ENCODE measurements at regions not wholly inside any gene's neighbourhood (a gene's known extent, or its start where the extent isn't known, plus 50 kb on each side); places are given as distances from the start of the nearest gene placed in this dataset.

DNA sequence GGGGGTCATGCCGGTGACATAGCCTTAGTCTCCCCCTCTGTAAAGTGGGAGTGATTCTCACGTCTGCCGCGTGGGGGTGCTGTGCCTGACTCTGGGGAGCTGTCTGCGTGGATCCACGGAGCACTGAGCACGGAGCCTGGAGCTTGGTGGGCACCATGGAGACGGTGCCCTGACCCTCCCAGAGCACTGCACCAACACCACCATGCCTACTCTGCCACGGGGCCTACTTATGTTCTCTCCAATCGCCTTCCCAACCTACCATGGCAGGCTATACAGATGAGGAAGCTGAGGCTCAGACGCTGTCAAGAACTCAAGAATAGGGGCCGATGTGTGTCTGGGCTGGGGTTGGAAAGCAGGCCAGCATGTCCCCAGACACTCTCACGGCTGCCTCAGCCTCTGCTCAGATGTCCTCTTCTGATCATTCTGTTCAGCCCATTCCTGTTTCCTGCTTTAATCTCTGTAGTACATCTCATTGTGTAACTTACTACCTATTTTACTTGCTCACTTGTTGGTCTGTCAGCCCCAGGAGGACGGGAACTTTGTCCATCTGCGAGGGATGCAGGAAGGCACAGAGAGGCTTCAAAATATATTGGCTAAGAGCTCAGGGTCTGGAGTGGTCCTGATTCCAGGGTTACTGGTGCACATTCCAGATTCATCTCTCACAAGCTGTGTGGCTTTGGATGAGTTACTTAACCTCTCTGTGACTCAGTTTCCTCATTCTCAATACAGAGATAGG lies 168.1 kb upstream of the HS6ST1 start (continued):
- TF ChIP-seq NR1H2 (CRISPR knock-in tag; IDR thresholded peaks at IDR 0.05) = no peak
- TF ChIP-seq ETV6 (CRISPR knock-in tag; IDR thresholded peaks at IDR 0.05) = no peak
- TF ChIP-seq SP1 (CRISPR knock-in tag; conservative IDR thresholded peaks at IDR 0.05) = no peak
- TF ChIP-seq, protein P1, sequence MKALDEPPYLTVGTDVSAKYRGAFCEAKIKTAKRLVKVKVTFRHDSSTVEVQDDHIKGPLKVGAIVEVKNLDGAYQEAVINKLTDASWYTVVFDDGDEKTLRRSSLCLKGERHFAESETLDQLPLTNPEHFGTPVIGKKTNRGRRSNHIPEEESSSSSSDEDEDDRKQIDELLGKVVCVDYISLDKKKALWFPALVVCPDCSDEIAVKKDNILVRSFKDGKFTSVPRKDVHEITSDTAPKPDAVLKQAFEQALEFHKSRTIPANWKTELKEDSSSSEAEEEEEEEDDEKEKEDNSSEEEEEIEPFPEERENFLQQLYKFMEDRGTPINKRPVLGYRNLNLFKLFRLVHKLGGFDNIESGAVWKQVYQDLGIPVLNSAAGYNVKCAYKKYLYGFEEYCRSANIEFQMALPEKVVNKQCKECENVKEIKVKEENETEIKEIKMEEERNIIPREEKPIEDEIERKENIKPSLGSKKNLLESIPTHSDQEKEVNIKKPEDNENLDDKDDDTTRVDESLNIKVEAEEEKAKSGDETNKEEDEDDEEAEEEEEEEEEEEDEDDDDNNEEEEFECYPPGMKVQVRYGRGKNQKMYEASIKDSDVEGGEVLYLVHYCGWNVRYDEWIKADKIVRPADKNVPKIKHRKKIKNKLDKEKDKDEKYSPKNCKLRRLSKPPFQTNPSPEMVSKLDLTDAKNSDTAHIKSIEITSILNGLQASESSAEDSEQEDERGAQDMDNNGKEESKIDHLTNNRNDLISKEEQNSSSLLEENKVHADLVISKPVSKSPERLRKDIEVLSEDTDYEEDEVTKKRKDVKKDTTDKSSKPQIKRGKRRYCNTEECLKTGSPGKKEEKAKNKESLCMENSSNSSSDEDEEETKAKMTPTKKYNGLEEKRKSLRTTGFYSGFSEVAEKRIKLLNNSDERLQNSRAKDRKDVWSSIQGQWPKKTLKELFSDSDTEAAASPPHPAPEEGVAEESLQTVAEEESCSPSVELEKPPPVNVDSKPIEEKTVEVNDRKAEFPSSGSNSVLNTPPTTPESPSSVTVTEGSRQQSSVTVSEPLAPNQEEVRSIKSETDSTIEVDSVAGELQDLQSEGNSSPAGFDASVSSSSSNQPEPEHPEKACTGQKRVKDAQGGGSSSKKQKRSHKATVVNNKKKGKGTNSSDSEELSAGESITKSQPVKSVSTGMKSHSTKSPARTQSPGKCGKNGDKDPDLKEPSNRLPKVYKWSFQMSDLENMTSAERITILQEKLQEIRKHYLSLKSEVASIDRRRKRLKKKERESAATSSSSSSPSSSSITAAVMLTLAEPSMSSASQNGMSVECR (CRISPR knock-in tag; IDR thresholded peaks at IDR 0.05; ENCODE audit: borderline replicate concordance) = no peak
- TF ChIP-seq, protein P2, sequence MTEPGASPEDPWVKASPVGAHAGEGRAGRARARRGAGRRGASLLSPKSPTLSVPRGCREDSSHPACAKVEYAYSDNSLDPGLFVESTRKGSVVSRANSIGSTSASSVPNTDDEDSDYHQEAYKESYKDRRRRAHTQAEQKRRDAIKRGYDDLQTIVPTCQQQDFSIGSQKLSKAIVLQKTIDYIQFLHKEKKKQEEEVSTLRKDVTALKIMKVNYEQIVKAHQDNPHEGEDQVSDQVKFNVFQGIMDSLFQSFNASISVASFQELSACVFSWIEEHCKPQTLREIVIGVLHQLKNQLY (CRISPR knock-in tag; IDR thresholded peaks at IDR 0.05) = no peak

DNA sequence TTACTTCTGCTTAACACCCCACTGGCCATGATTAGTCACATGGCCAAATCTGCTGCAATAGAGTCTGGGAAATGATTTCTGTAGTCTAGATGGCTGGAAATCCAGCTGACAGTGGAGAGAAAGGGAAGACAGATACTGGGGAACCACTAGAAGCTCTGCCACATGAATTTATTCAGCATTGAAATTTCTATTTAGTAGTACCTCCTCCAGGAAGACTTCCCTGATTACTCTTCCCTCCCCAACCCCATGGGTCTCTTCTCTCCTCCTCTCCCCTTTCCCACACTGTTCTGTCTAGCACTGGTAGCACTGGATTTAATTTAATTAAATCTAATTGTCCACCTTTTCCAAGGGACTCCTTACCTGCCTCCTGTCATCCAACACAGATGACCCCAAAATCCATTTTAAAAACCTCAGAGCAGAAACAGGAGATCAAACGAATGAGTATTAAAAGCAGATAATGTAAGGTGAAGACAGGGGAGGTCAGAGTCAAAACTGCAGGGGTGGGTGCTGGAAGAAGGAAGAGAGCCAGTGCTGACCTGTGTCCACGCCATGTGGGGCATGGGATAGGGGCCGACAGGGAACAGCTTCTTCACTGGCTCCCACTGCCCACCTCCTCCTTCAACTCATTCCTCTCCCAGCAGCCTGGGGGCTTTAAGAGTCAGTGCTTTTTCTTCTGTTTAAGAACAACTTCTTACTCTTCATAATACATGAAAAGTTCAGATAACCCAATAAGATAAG lies 169.2 kb upstream of the HS6ST1 start:
- Mint-ChIP-seq H3K36me3 (no peaks in the 10 kb centered on the region), H3K27ac (no peak overlapping the region), H3K4me1 (peaks cover 52% of the 10 kb centered on the region), H3K4me3 (no peak overlapping the region), H3K27me3 (ENCODE audit: low read depth) (no peaks in the 10 kb centered on the region; the same call in 1 of the 2 replicates), H3K9me3 (no peaks in the 10 kb centered on the region)
- ATAC-seq (no peak), DNase-seq (ENCODE audit: low spot score) (no peak)
- ChIA-PET CTCF (interaction anchor here (1.0 to 1.2 kb wide), 2 partner anchors 50 to 167 kb away, joined by 4 read pairs; no protein-coding TSS in a partner anchor), POLR2A (no interaction called here)
- TF ChIP-seq ZNF416 (CRISPR knock-in tag; IDR thresholded peaks at IDR 0.05) = no peak
- TF ChIP-seq, protein P3, sequence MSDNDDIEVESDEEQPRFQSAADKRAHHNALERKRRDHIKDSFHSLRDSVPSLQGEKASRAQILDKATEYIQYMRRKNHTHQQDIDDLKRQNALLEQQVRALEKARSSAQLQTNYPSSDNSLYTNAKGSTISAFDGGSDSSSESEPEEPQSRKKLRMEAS (CRISPR knock-in tag; IDR thresholded peaks at IDR 0.05) = no peak
- no peak for TF ChIP-seq ZNF317 (CRISPR knock-in tag; IDR thresholded peaks at IDR 0.05; ENCODE audit: borderline replicate concordance, low read depth)
- TF ChIP-seq, protein P4, sequence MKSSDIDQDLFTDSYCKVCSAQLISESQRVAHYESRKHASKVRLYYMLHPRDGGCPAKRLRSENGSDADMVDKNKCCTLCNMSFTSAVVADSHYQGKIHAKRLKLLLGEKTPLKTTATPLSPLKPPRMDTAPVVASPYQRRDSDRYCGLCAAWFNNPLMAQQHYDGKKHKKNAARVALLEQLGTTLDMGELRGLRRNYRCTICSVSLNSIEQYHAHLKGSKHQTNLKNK (CRISPR knock-in tag; IDR thresholded peaks at IDR 0.05) = no peak
- TF ChIP-seq, protein P5, sequence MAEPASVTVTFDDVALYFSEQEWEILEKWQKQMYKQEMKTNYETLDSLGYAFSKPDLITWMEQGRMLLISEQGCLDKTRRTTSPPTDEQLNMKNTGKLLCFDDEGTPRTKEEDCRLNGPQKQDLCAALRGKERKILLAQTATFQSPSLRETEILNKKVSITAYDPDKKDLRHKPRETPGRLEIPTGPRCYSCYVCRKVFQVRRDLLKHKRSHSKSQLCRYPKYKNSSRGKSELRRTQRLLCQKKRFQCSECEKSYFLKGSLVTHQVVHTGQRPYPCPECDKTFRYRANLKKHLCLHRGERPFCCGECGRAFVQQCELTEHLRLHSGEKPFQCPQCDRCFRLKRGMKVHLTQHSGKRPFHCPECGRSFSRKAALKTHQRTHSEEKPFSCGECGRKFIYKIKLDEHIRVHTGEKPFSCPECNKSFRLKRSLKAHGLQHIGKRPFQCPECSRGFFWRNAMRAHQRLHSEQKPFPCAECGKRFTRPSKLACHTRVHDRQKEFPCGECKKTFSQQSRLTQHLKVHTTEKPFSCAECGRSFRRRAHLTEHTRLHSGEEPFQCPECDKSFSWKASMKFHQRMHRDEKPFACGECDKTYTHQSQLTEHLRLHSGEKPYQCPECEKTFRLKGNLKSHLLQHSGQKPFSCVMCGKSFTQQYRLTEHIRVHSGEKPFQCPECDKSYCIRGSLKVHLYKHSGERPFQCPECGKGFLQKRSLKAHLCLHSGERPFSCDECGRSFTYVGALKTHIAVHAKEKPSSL (CRISPR knock-in tag; conservative IDR thresholded peaks at IDR 0.05) = no peak
- no peak for TF ChIP-seq ELF4 (CRISPR knock-in tag; IDR thresholded peaks at IDR 0.05; ENCODE audit: low read depth)
- TF ChIP-seq, protein P6, sequence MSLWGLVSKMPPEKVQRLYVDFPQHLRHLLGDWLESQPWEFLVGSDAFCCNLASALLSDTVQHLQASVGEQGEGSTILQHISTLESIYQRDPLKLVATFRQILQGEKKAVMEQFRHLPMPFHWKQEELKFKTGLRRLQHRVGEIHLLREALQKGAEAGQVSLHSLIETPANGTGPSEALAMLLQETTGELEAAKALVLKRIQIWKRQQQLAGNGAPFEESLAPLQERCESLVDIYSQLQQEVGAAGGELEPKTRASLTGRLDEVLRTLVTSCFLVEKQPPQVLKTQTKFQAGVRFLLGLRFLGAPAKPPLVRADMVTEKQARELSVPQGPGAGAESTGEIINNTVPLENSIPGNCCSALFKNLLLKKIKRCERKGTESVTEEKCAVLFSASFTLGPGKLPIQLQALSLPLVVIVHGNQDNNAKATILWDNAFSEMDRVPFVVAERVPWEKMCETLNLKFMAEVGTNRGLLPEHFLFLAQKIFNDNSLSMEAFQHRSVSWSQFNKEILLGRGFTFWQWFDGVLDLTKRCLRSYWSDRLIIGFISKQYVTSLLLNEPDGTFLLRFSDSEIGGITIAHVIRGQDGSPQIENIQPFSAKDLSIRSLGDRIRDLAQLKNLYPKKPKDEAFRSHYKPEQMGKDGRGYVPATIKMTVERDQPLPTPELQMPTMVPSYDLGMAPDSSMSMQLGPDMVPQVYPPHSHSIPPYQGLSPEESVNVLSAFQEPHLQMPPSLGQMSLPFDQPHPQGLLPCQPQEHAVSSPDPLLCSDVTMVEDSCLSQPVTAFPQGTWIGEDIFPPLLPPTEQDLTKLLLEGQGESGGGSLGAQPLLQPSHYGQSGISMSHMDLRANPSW (CRISPR knock-in tag; conservative IDR thresholded peaks at IDR 0.05; ENCODE audit: low read depth) = no peak
- TF ChIP-seq, protein P7, sequence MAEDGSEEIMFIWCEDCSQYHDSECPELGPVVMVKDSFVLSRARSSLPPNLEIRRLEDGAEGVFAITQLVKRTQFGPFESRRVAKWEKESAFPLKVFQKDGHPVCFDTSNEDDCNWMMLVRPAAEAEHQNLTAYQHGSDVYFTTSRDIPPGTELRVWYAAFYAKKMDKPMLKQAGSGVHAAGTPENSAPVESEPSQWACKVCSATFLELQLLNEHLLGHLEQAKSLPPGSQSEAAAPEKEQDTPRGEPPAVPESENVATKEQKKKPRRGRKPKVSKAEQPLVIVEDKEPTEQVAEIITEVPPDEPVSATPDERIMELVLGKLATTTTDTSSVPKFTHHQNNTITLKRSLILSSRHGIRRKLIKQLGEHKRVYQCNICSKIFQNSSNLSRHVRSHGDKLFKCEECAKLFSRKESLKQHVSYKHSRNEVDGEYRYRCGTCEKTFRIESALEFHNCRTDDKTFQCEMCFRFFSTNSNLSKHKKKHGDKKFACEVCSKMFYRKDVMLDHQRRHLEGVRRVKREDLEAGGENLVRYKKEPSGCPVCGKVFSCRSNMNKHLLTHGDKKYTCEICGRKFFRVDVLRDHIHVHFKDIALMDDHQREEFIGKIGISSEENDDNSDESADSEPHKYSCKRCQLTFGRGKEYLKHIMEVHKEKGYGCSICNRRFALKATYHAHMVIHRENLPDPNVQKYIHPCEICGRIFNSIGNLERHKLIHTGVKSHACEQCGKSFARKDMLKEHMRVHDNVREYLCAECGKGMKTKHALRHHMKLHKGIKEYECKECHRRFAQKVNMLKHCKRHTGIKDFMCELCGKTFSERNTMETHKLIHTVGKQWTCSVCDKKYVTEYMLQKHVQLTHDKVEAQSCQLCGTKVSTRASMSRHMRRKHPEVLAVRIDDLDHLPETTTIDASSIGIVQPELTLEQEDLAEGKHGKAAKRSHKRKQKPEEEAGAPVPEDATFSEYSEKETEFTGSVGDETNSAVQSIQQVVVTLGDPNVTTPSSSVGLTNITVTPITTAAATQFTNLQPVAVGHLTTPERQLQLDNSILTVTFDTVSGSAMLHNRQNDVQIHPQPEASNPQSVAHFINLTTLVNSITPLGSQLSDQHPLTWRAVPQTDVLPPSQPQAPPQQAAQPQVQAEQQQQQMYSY (CRISPR knock-in tag; IDR thresholded peaks at IDR 0.05) = no peak
- no peak for TF ChIP-seq TCF7 (CRISPR knock-in tag; IDR thresholded peaks at IDR 0.05; ENCODE audit: low read depth)
- TF ChIP-seq, protein P8, sequence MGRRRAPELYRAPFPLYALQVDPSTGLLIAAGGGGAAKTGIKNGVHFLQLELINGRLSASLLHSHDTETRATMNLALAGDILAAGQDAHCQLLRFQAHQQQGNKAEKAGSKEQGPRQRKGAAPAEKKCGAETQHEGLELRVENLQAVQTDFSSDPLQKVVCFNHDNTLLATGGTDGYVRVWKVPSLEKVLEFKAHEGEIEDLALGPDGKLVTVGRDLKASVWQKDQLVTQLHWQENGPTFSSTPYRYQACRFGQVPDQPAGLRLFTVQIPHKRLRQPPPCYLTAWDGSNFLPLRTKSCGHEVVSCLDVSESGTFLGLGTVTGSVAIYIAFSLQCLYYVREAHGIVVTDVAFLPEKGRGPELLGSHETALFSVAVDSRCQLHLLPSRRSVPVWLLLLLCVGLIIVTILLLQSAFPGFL (CRISPR knock-in tag; IDR thresholded peaks at IDR 0.05; ENCODE audit: borderline replicate concordance) = no peak
